ENCODE measurements at regions not wholly inside any gene's neighbourhood (a gene's known extent, or its start where the extent isn't known, plus 50 kb on each side); places are given as distances from the start of the nearest gene placed in this dataset.
"Not testable (repeated sequence)": the region's sequence is repeated elsewhere in the genome, so short reads cannot be mapped to it uniquely, and the experiment has no call there.

GRCh38 chr6:68022968-68023367, 612.1 kb upstream of the ADGRB3 start:
- TF ChIP-seq, protein P1, sequence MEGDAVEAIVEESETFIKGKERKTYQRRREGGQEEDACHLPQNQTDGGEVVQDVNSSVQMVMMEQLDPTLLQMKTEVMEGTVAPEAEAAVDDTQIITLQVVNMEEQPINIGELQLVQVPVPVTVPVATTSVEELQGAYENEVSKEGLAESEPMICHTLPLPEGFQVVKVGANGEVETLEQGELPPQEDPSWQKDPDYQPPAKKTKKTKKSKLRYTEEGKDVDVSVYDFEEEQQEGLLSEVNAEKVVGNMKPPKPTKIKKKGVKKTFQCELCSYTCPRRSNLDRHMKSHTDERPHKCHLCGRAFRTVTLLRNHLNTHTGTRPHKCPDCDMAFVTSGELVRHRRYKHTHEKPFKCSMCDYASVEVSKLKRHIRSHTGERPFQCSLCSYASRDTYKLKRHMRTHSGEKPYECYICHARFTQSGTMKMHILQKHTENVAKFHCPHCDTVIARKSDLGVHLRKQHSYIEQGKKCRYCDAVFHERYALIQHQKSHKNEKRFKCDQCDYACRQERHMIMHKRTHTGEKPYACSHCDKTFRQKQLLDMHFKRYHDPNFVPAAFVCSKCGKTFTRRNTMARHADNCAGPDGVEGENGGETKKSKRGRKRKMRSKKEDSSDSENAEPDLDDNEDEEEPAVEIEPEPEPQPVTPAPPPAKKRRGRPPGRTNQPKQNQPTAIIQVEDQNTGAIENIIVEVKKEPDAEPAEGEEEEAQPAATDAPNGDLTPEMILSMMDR (IDR thresholded peaks at IDR 0.05; ENCODE audit: poor library complexity): not testable (repeated sequence)
- TF ChIP-seq EZH2phosphoT487 (IDR thresholded peaks at IDR 0.05; ENCODE audit: low read depth, severe bottlenecking, unreplicated experiment): not testable (repeated sequence)

Data from hepatocyte (in vitro differentiated cells).